HCT116 (cell line): ENCODE measurements at regions not wholly inside any gene's neighbourhood (a gene's known extent, or its start where the extent isn't known, plus 50 kb on each side); places are given as distances from the start of the nearest gene placed in this dataset.

ENCODE experiments used
- ATAC-seq: fragments of 200-7000 bp; cut with Tn5 transposase; 2 replicates; pipeline ENCODE4 v1.9.1; 2020; ENCODE audit warnings: mild to moderate bottlenecking, moderate library complexity
- BruUV-seq: library from RNA; stranded (reverse); fragments of 400-500 nt; replicated peaks from 2 replicates; lab custom pipeline; 2021; lab: Mats Ljungman, UMichigan
- CTCF ChIA-PET: fragments of 300-600 bp; sonication (Branson Sonifier 250); formaldehyde crosslinking; loops from one replicate; lab custom pipeline; 2021; ENCODE audit warnings: antibody characterized with exemption; lab: Charles Lee
- POLR2A ChIA-PET: fragments of 300-600, 350-600 bp; sonication (Branson Sonifier 250); formaldehyde crosslinking; loops from one replicate; lab custom pipeline; 2021; ENCODE audit warnings: antibody characterized with exemption; lab: Charles Lee
- RAD21 ChIA-PET, 2 experiments: fragments of 300-600 bp; sonication (Branson Sonifier 250); formaldehyde crosslinking; loops; one replicate each; lab custom pipeline; 2023; ENCODE audit warnings: low total read pairs in 2 of 2; ENCODE audit not compliant: uncharacterized antibody in 2 of 2, unreplicated experiment in 2 of 2, low non-redundant PET in 1 of 2; lab: Charles Lee
- DNase-seq: peaks from one replicate; pipeline ENCODE4 v3.0.0-alpha.2; 2010; ENCODE audit warnings: low read depth, low spot score
- H2AFZ ChIP-seq: fragments of 200-600 bp; shearing (Covaris generic), sonication (generic); 2 replicates; pipeline ENCODE4 v1.6.1; 2017; ENCODE audit warnings: low read depth, mixed run types, mixed read lengths, antibody characterized with exemption, low read length; ENCODE audit not compliant: poor library complexity, severe bottlenecking
- H3K27ac ChIP-seq: 2 replicates; pipeline ENCODE4 v1.5.1; 2012; ENCODE audit warnings: low read depth, low read length
- H3K27me3 ChIP-seq: fragments of 200-600 bp; sonication (generic); 2 replicates; pipeline ENCODE4 v1.6.1; 2016; ENCODE audit warnings: mixed run types, low read length, mixed read lengths; ENCODE audit not compliant: insufficient read depth
- H3K36me3 ChIP-seq, 2 experiments: fragments of 200-500 bp in 1 of 2; fragments of 200-600 bp in 1 of 2; sonication (Bioruptor generic) in 1 of 2; sonication (generic) in 1 of 2; 2 replicates each; pipeline versions ENCODE4 v1.5.1 to v1.6.1; 2014 to 2016; ENCODE audit warnings: low read length in 2 of 2, inconsistent platforms in 1 of 2, mixed read lengths in 1 of 2, mixed run types in 1 of 2; ENCODE audit not compliant: insufficient read depth in 2 of 2, control insufficient read depth in 1 of 2
- H3K4me1 ChIP-seq, 2 experiments: fragments of 200-600 bp in 1 of 2; sonication (generic) in 1 of 2; 2 replicates each; pipeline versions ENCODE4 v1.5.1 to v1.6.1; 2012 to 2017; ENCODE audit warnings: low read length in 2 of 2, inconsistent platforms in 1 of 2, mild to moderate bottlenecking in 1 of 2, mixed read lengths in 1 of 2, mixed run types in 1 of 2, moderate library complexity in 1 of 2; ENCODE audit not compliant: insufficient read depth in 2 of 2, control insufficient read depth in 1 of 2
- H3K4me2 ChIP-seq: fragments of 200-600 bp; sonication (generic); 2 replicates; pipeline ENCODE4 v1.6.1; 2017; ENCODE audit warnings: mixed run types, low read length, mixed read lengths
- H3K4me3 ChIP-seq, 2 experiments: fragments of 200-600 bp in 1 of 2; sonication (generic) in 1 of 2; replicated peaks in 1 of 2; 2 replicates each; pipeline ENCODE4 v1.5.1; 2011 to 2016; ENCODE audit warnings: low read length in 2 of 2, control low read depth in 1 of 2, low read depth in 1 of 2, mild to moderate bottlenecking in 1 of 2, mixed read lengths in 1 of 2, mixed run types in 1 of 2
- H3K79me2 ChIP-seq: fragments of 200-600 bp; sonication (generic); 2 replicates; pipeline ENCODE4 v1.6.1; 2017; ENCODE audit warnings: mild to moderate bottlenecking, mixed run types, low read length, moderate library complexity, mixed read lengths; ENCODE audit not compliant: insufficient read depth
- H3K9ac ChIP-seq: fragments of 200-600 bp; sonication (generic); 2 replicates; pipeline ENCODE4 v1.6.1; 2016; ENCODE audit warnings: low read length, mixed read lengths
- H3K9me2 ChIP-seq: fragments of 200-600 bp; sonication (generic), shearing (Covaris generic); 2 replicates; pipeline ENCODE4 v1.6.1; 2017; ENCODE audit warnings: mixed run types, mild to moderate bottlenecking, moderate library complexity; ENCODE audit not compliant: insufficient read depth
- H3K9me3 ChIP-seq, 2 experiments: fragments of 200-500 bp in 1 of 2; fragments of 200-600 bp in 1 of 2; sonication (Bioruptor generic) in 1 of 2; sonication (generic) in 1 of 2; 2 replicates each; pipeline ENCODE4 v1.6.1; 2014 to 2017; ENCODE audit warnings: low read length in 2 of 2, mixed read lengths in 2 of 2, inconsistent platforms in 1 of 2, low read depth in 1 of 2, mild to moderate bottlenecking in 1 of 2, mixed run types in 1 of 2, moderate library complexity in 1 of 2; ENCODE audit not compliant: control insufficient read depth in 1 of 2, insufficient read depth in 1 of 2
- H4K20me1 ChIP-seq: fragments of 200-600 bp; sonication (generic), shearing (Covaris generic); 2 replicates; pipeline ENCODE4 v1.6.1; 2017; ENCODE audit warnings: mixed run types, mild to moderate bottlenecking, moderate library complexity; ENCODE audit not compliant: insufficient read depth
- CBX3 ChIP-seq: IDR thresholded peaks from 2 replicates; pipeline ENCODE4 v1.6.1; 2012; ENCODE audit warnings: low read depth
- CEBPB ChIP-seq: IDR thresholded peaks from 2 replicates; pipeline ENCODE4 v1.6.1; 2012; ENCODE audit warnings: low read depth
- ELF1 ChIP-seq: IDR thresholded peaks from 2 replicates; pipeline ENCODE4 v1.6.1; 2012; ENCODE audit warnings: low read depth, borderline replicate concordance
- EZH2phosphoT487 ChIP-seq: fragments of 200-600 bp; IDR thresholded peaks from 2 replicates; pipeline ENCODE4 v1.6.1; 2018; ENCODE audit warnings: antibody characterized with exemption, borderline replicate concordance
- JUND ChIP-seq: IDR thresholded peaks from 2 replicates; pipeline ENCODE4 v1.6.1; 2012
- POLR2AphosphoS5 ChIP-seq: IDR thresholded peaks from 2 replicates; pipeline ENCODE4 v1.6.1; 2011; ENCODE audit warnings: mild to moderate bottlenecking, low read depth, low read length, moderate library complexity
- YY1 ChIP-seq: IDR thresholded peaks from 2 replicates; pipeline ENCODE4 v1.6.1; 2011; ENCODE audit warnings: low read length, low read depth, moderate library complexity, mild to moderate bottlenecking; ENCODE audit not compliant: insufficient replicate concordance; ENCODE audit errors: extremely low read depth
- ZNF274 ChIP-seq: fragments of 200-500 bp; sonication (Bioruptor generic); IDR thresholded peaks from 2 replicates; pipeline ENCODE4 v1.6.1; 2014; ENCODE audit warnings: mild to moderate bottlenecking, low read depth, low read length, inconsistent platforms
- intact Hi-C: fragments of 100-400 bp; cut with micrococcal nuclease; formaldehyde crosslinking; loops from 2 replicates; pipeline ENCODE4 v1.10.0; 2022
- TF ChIP-seq, protein P1 (sequence below): IDR thresholded peaks from 2 replicates; pipeline ENCODE4 v1.6.1; 2012; ENCODE audit warnings: low read depth
- TF ChIP-seq, protein P2 (sequence below), 3 experiments: fragments of 200-600 bp in 1 of 3; sonication (generic) in 1 of 3; IDR thresholded peaks in 2 of 3; conservative IDR thresholded peaks in 1 of 3; 2 replicates each; pipeline ENCODE4 v1.5.1; 2012 to 2017; ENCODE audit warnings: low read depth in 2 of 3, low read length in 2 of 3, antibody characterized with exemption in 1 of 3, borderline replicate concordance in 1 of 3, control low read depth in 1 of 3, mild to moderate bottlenecking in 1 of 3, mixed read lengths in 1 of 3, mixed run types in 1 of 3, moderate library complexity in 1 of 3; ENCODE audit not compliant: insufficient read depth in 1 of 3
- TF ChIP-seq, protein P3 (sequence below): IDR thresholded peaks from 2 replicates; pipeline ENCODE4 v1.6.1; 2011; ENCODE audit warnings: mild to moderate bottlenecking, low read length, moderate library complexity; ENCODE audit not compliant: insufficient replicate concordance; ENCODE audit errors: extremely low read depth

- TF ChIP-seq, protein P1, sequence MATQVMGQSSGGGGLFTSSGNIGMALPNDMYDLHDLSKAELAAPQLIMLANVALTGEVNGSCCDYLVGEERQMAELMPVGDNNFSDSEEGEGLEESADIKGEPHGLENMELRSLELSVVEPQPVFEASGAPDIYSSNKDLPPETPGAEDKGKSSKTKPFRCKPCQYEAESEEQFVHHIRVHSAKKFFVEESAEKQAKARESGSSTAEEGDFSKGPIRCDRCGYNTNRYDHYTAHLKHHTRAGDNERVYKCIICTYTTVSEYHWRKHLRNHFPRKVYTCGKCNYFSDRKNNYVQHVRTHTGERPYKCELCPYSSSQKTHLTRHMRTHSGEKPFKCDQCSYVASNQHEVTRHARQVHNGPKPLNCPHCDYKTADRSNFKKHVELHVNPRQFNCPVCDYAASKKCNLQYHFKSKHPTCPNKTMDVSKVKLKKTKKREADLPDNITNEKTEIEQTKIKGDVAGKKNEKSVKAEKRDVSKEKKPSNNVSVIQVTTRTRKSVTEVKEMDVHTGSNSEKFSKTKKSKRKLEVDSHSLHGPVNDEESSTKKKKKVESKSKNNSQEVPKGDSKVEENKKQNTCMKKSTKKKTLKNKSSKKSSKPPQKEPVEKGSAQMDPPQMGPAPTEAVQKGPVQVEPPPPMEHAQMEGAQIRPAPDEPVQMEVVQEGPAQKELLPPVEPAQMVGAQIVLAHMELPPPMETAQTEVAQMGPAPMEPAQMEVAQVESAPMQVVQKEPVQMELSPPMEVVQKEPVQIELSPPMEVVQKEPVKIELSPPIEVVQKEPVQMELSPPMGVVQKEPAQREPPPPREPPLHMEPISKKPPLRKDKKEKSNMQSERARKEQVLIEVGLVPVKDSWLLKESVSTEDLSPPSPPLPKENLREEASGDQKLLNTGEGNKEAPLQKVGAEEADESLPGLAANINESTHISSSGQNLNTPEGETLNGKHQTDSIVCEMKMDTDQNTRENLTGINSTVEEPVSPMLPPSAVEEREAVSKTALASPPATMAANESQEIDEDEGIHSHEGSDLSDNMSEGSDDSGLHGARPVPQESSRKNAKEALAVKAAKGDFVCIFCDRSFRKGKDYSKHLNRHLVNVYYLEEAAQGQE: no peak
Measured at GRCh38 chr7:97372882-97373281, 255.4 kb downstream of the SDHAF3 start (continued).

DNA sequence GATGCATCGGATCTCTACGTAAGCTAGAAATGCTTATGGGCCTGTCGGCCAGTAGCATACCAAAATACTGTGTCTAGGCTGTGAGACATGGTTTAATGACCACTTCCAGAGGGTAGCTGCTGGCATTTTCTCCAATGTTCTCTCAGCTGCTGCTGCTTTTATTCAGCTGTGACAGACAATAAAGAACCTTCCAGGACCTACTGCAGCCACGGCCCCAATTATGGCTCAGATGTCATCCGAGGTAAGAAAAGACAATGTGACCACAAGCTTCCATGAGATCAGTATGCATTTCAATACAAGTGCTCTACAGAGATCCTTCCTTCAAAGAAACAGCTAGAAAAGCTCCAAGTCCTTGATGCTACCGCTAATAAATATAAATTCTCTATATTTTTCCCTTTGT, 256.2 kb downstream of the SDHAF3 start:
- Histone ChIP-seq H3K9me3 (no peaks in the 10 kb centered on the region), H2AFZ (no peak overlapping the region), H4K20me1 (no peaks in the 10 kb centered on the region), H3K9me2 (no peaks in the 10 kb centered on the region), H3K27ac (no peak overlapping the region), H3K4me3 (no peak overlapping the region), H3K4me2 (no peak overlapping the region), H3K9ac (no peak overlapping the region), H3K36me3 (no peaks in the 10 kb centered on the region), H3K27me3 (no peaks in the 10 kb centered on the region), H3K79me2 (no peaks in the 10 kb centered on the region), H3K4me1 (no peaks in the 10 kb centered on the region)
- intact Hi-C loops: no loop called here
- no peak for TF ChIP-seq POLR2AphosphoS5
- TF ChIP-seq YY1: no peak
- no peak for TF ChIP-seq CBX3
- POLR2A ChIA-PET: no interaction called here
- RAD21 ChIA-PET: no interaction called here
- CTCF ChIA-PET: no interaction called here
- DNase-seq (no peak), ATAC-seq (no peak)
- no TSS peak for BruUV-seq

- Histone ChIP-seq H3K9me3 (no peaks in the 10 kb centered on the region), H3K9me2 (no peaks in the 10 kb centered on the region), H3K4me2 (no peak overlapping the region), H3K4me1 (no peaks in the 10 kb centered on the region), H3K36me3 (no peaks in the 10 kb centered on the region), H3K4me3 (no peak overlapping the region), H4K20me1 (no peaks in the 10 kb centered on the region), H3K9ac (no peak overlapping the region), H3K27ac (no peak overlapping the region), H3K27me3 (peaks cover 12% of the 10 kb centered on the region; the same call in 1 of the 2 replicates), H3K79me2 (no peaks in the 10 kb centered on the region), H2AFZ (no peak overlapping the region)
- no peak for ATAC-seq
- POLR2A ChIA-PET: no interaction called here
- no TSS peak for BruUV-seq
- no peak for DNase-seq
- CTCF ChIA-PET: no interaction called here
- RAD21 ChIA-PET: no interaction called here
- intact Hi-C loops: no loop called here
- TF ChIP-seq, protein P2, sequence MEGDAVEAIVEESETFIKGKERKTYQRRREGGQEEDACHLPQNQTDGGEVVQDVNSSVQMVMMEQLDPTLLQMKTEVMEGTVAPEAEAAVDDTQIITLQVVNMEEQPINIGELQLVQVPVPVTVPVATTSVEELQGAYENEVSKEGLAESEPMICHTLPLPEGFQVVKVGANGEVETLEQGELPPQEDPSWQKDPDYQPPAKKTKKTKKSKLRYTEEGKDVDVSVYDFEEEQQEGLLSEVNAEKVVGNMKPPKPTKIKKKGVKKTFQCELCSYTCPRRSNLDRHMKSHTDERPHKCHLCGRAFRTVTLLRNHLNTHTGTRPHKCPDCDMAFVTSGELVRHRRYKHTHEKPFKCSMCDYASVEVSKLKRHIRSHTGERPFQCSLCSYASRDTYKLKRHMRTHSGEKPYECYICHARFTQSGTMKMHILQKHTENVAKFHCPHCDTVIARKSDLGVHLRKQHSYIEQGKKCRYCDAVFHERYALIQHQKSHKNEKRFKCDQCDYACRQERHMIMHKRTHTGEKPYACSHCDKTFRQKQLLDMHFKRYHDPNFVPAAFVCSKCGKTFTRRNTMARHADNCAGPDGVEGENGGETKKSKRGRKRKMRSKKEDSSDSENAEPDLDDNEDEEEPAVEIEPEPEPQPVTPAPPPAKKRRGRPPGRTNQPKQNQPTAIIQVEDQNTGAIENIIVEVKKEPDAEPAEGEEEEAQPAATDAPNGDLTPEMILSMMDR (IDR thresholded peaks at IDR 0.05 in 2 of 3, conservative IDR thresholded peaks at IDR 0.05 in 1 of 3; ENCODE audit: borderline replicate concordance in 1 of 3, insufficient read depth in 1 of 3, low read depth in 2 of 3, low read length in 2 of 3): no peak
- TF ChIP-seq EZH2phosphoT487 (no peak), CBX3 (no peak), CEBPB (no peak), JUND (no peak), ELF1 (no peak), ZNF274 (no peak)
- TF ChIP-seq, protein P3, sequence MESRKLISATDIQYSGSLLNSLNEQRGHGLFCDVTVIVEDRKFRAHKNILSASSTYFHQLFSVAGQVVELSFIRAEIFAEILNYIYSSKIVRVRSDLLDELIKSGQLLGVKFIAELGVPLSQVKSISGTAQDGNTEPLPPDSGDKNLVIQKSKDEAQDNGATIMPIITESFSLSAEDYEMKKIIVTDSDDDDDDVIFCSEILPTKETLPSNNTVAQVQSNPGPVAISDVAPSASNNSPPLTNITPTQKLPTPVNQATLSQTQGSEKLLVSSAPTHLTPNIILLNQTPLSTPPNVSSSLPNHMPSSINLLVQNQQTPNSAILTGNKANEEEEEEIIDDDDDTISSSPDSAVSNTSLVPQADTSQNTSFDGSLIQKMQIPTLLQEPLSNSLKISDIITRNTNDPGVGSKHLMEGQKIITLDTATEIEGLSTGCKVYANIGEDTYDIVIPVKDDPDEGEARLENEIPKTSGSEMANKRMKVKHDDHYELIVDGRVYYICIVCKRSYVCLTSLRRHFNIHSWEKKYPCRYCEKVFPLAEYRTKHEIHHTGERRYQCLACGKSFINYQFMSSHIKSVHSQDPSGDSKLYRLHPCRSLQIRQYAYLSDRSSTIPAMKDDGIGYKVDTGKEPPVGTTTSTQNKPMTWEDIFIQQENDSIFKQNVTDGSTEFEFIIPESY: no peak
Measured at GRCh38 chr7:97377713-97378112, 260.2 kb downstream of the SDHAF3 start.
